Ovary (tissue), 3 donors: ENCODE measurements at regions not wholly inside any gene's neighbourhood (a gene's known extent, or its start where the extent isn't known, plus 50 kb on each side); places are given as distances from the start of the nearest gene placed in this dataset.

Experiments used
- CTCF ChIP-seq, 3 donors: fragments of 450-650 bp in 2 of 3; fragments of 200-600 bp in 1 of 3; IDR thresholded peaks; one replicate each; pipeline versions ENCODE4 v1.5.1 to v1.8.0; 2016 to 2022; ENCODE audit warnings: antibody characterized with exemption in 3 of 3, mild to moderate bottlenecking in 1 of 3
- POLR2A ChIP-seq: fragments of 450-650 bp; IDR thresholded peaks from one replicate; pipeline ENCODE4 v1.6.1; 2017; ENCODE audit warnings: antibody characterized with exemption, mild to moderate bottlenecking, moderate library complexity
- donor health status: DM: no; HTN: no; CAD: no.

DNA sequence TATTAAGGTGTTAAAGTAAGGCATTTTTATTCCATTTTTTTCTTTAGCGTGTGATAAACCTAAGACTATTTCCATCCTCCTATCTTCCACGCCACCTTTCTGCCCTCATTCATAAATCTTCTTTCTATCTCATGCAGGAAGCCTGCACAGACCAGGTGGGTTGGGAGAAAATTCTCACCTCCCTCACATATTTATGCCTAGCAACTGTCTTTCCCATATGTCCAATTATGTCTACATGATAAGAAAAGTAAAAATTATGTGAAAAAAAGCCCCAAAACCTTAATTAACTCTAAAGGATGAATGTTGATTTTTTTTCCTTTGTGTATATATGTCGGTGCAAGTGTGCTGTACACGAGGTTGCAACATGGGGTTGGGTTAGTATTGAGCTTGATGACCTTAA is 225.6 kb upstream of the GCFC2 start:
- TF ChIP-seq CTCF (IDR thresholded peaks at IDR 0.05): no peak
- TF ChIP-seq POLR2A: no peak
